PFSK-1 (cell line): ENCODE measurements at regions not wholly inside any gene's neighbourhood (a gene's known extent, or its start where the extent isn't known, plus 50 kb on each side); places are given as distances from the start of the nearest gene placed in this dataset.

ENCODE experiments used
- FOXP2 ChIP-seq: optimal IDR thresholded peaks from 2 replicates; pipeline ENCODE3; 2011; ENCODE audit warnings: borderline replicate concordance, control low read depth, inconsistent platforms; ENCODE audit not compliant: insufficient read depth; ENCODE audit errors: extremely low read length, extremely low read depth
- POLR2AphosphoS5 ChIP-seq: IDR thresholded peaks from 2 replicates; pipeline ENCODE4 v1.6.1; 2012; ENCODE audit warnings: low read depth, mild to moderate bottlenecking, control low read depth, low read length, moderate library complexity
- REST ChIP-seq, 2 experiments: IDR thresholded peaks; 2 replicates each; pipeline versions ENCODE4 v1.6.1 to v1.8.0; 2011 to 2012; ENCODE audit warnings: low read depth in 2 of 2, low read length in 2 of 2, control low read depth in 1 of 2, inconsistent platforms in 1 of 2, mild to moderate bottlenecking in 1 of 2, moderate library complexity in 1 of 2; ENCODE audit not compliant: insufficient read depth in 1 of 2
- SIN3A ChIP-seq: IDR thresholded peaks from 2 replicates; pipeline ENCODE4 v1.6.1; 2012; ENCODE audit warnings: mild to moderate bottlenecking, low read length, moderate library complexity, borderline replicate concordance; ENCODE audit not compliant: insufficient read depth
- TAF1 ChIP-seq: IDR thresholded peaks from 2 replicates; pipeline ENCODE4 v1.6.1; 2012; ENCODE audit warnings: low read length, control low read depth, borderline replicate concordance; ENCODE audit not compliant: insufficient read depth

GRCh38 chr1:80931178-80931577 is 869.6 kb upstream of the ADGRL2 start:
- TF ChIP-seq POLR2AphosphoS5, result no peak
- no peak for TF ChIP-seq FOXP2
- no peak for TF ChIP-seq TAF1
- TF ChIP-seq REST (IDR thresholded peaks at IDR 0.05; ENCODE audit: insufficient read depth in 1 of 2, low read depth in 2 of 2, low read length in 2 of 2), result no peak
- TF ChIP-seq SIN3A, result no peak

- TF ChIP-seq REST (IDR thresholded peaks at IDR 0.05; ENCODE audit: insufficient read depth in 1 of 2, low read depth in 2 of 2, low read length in 2 of 2) (no peak), TAF1 (no peak), SIN3A (no peak), FOXP2 (no peak), POLR2AphosphoS5 (no peak)
These were observed 870.7 kb upstream of the ADGRL2 start for GRCh38 chr1:80929868-80930508.

GRCh38 chr1:80926531-80926930 is 874.2 kb upstream of the ADGRL2 start:
- TF ChIP-seq TAF1 (no peak), SIN3A (no peak), POLR2AphosphoS5 (no peak)

- TF ChIP-seq REST (IDR thresholded peaks at IDR 0.05; ENCODE audit: insufficient read depth in 1 of 2, low read depth in 2 of 2, low read length in 2 of 2) (no peak), SIN3A (no peak), POLR2AphosphoS5 (no peak), FOXP2 (no peak), TAF1 (no peak)
These were observed 875.5 kb upstream of the ADGRL2 start for GRCh38 chr1:80925130-80925805.

GRCh38 chr1:80924290-80924689 is 876.4 kb upstream of the ADGRL2 start:
- TF ChIP-seq TAF1, result no peak
- no peak for TF ChIP-seq REST (IDR thresholded peaks at IDR 0.05; ENCODE audit: insufficient read depth in 1 of 2, low read depth in 2 of 2, low read length in 2 of 2)
- TF ChIP-seq FOXP2, result no peak
- TF ChIP-seq SIN3A, result no peak
- TF ChIP-seq POLR2AphosphoS5, result no peak
